ENCODE measurements at regions not wholly inside any gene's neighbourhood (a gene's known extent, or its start where the extent isn't known, plus 50 kb on each side); places are given as distances from the start of the nearest gene placed in this dataset.
A peak's percentile ranks its signal among the peaks of the same experiment; 100 is the strongest.

- no peaks in the 10 kb centered on the region for H3K36me3 Mint-ChIP-seq
- TF ChIP-seq CTCF (IDR thresholded peaks at IDR 0.05) = no peak
- no peaks in the 10 kb centered on the region for H3K9me3 ChIP-seq (ENCODE audit: control insufficient read depth, insufficient read depth, low read length)
- ATAC-seq (no peak), DNase-seq (no peak)
- no peaks in the 10 kb centered on the region for H3K9me3 Mint-ChIP-seq
- peaks cover 0 to 5% of the 10 kb centered on the region in 2 donors for H3K27me3 Mint-ChIP-seq (ENCODE audit: low read depth in 2 of 2)
- H3K27ac ChIP-seq (ENCODE audit: low read length) = no peak overlapping the region
- H3K4me1 Mint-ChIP-seq = peaks cover 0 to 5% of the 10 kb centered on the region in 2 donors
- no peaks in the 10 kb centered on the region for H3K27me3 ChIP-seq (ENCODE audit: control insufficient read depth, insufficient read depth, low read length)
- H3K27ac Mint-ChIP-seq = no peak overlapping the region
- H3K4me3 ChIP-seq (ENCODE audit: low read length) = no peak overlapping the region
- H3K36me3 ChIP-seq (ENCODE audit: control insufficient read depth, insufficient read depth, low read length) = no peaks in the 10 kb centered on the region
- no peaks in the 10 kb centered on the region for H3K4me1 ChIP-seq (ENCODE audit: control insufficient read depth, insufficient read depth, low read length)
- no peak overlapping the region for H3K4me3 Mint-ChIP-seq
- WGBS (ENCODE audit: insufficient coverage) = 88% methylated on average over 8 of the region's 8 CpGs
- intact Hi-C loops (cut with micrococcal nuclease) = no loop called here
Observed at GRCh38 chr1:47587891-47588582, 150.2 kb downstream of the FOXD2 start.

GRCh38 chr1:47590523-47591225 is 152.8 kb downstream of the FOXD2 start:
- TF ChIP-seq CTCF (IDR thresholded peaks at IDR 0.05) = no peak
- H3K36me3 ChIP-seq (ENCODE audit: control insufficient read depth, insufficient read depth, low read length) = no peaks in the 10 kb centered on the region
- Mint-ChIP-seq H3K36me3 (no peaks in the 10 kb centered on the region), H3K27me3 (ENCODE audit: low read depth in 2 of 2) (peaks cover 0 to 13% of the 10 kb centered on the region in 2 donors), H3K9me3 (no peaks in the 10 kb centered on the region), H3K4me3 (no peak overlapping the region), H3K4me1 (no peaks in the 10 kb centered on the region), H3K27ac (no peak overlapping the region)
- ATAC-seq = no peak
- WGBS (ENCODE audit: insufficient coverage) = 84% methylated on average over 8 of the region's 8 CpGs
- no peak overlapping the region for H3K4me3 ChIP-seq (ENCODE audit: low read length)
- H3K9me3 ChIP-seq (ENCODE audit: control insufficient read depth, insufficient read depth, low read length) = no peaks in the 10 kb centered on the region
- intact Hi-C loops (cut with micrococcal nuclease) = no loop called here
- peaks cover 6% of the 10 kb centered on the region for H3K27me3 ChIP-seq (ENCODE audit: control insufficient read depth, insufficient read depth, low read length)
- no peak overlapping the region for H3K27ac ChIP-seq (ENCODE audit: low read length)
- no peak for DNase-seq
- H3K4me1 ChIP-seq (ENCODE audit: control insufficient read depth, insufficient read depth, low read length) = no peaks in the 10 kb centered on the region

GRCh38 chr1:47591801-47592200 is 154.0 kb downstream of the FOXD2 start:
- H3K27ac ChIP-seq (ENCODE audit: low read length) = no peak overlapping the region
- no peaks in the 10 kb centered on the region for H3K4me1 ChIP-seq (ENCODE audit: control insufficient read depth, insufficient read depth, low read length)
- H3K27me3 Mint-ChIP-seq (ENCODE audit: low read depth in 2 of 2) = peaks cover 0 to 15% of the 10 kb centered on the region in 2 donors
- H3K9me3 Mint-ChIP-seq = no peaks in the 10 kb centered on the region
- intact Hi-C loops (cut with micrococcal nuclease) = no loop called here
- H3K4me3 Mint-ChIP-seq = no peak overlapping the region
- H3K27ac Mint-ChIP-seq = no peak overlapping the region
- no peaks in the 10 kb centered on the region for H3K4me1 Mint-ChIP-seq
- peaks cover 6% of the 10 kb centered on the region for H3K27me3 ChIP-seq (ENCODE audit: control insufficient read depth, insufficient read depth, low read length)
- no peak for TF ChIP-seq CTCF (IDR thresholded peaks at IDR 0.05)
- no peaks in the 10 kb centered on the region for H3K36me3 ChIP-seq (ENCODE audit: control insufficient read depth, insufficient read depth, low read length)
- WGBS (ENCODE audit: insufficient coverage) = 94% methylated on average over 7 of the region's 7 CpGs
- H3K36me3 Mint-ChIP-seq = no peaks in the 10 kb centered on the region
- no peak for DNase-seq
- H3K9me3 ChIP-seq (ENCODE audit: control insufficient read depth, insufficient read depth, low read length) = no peaks in the 10 kb centered on the region
- no peak overlapping the region for H3K4me3 ChIP-seq (ENCODE audit: low read length)
- ATAC-seq = peak in 1 of 3 donors; percentile 18
